Hepatocyte (in vitro differentiated cells): ENCODE measurements at regions not wholly inside any gene's neighbourhood (a gene's known extent, or its start where the extent isn't known, plus 50 kb on each side); places are given as distances from the start of the nearest gene placed in this dataset.

Experiments used
- EZH2 ChIP-seq: fragments of 200-600 bp; sonication (generic); IDR thresholded peaks from 2 replicates; pipeline ENCODE4 v1.6.1; 2016; ENCODE audit warnings: antibody characterized with exemption, mild to moderate bottlenecking, borderline replicate concordance
- EZH2phosphoT487 ChIP-seq: fragments of 200-600 bp; sonication (generic); IDR thresholded peaks from one replicate; pipeline ENCODE4 v1.6.1; 2018; ENCODE audit warnings: antibody characterized with exemption, mild to moderate bottlenecking, low read depth, moderate library complexity; ENCODE audit not compliant: unreplicated experiment, severe bottlenecking
- TF ChIP-seq, protein P1 (sequence below): fragments of 200-600 bp; sonication (generic); IDR thresholded peaks from 2 replicates; pipeline ENCODE4 v1.5.1; 2016; ENCODE audit warnings: antibody characterized with exemption, mild to moderate bottlenecking; ENCODE audit not compliant: poor library complexity

DNA sequence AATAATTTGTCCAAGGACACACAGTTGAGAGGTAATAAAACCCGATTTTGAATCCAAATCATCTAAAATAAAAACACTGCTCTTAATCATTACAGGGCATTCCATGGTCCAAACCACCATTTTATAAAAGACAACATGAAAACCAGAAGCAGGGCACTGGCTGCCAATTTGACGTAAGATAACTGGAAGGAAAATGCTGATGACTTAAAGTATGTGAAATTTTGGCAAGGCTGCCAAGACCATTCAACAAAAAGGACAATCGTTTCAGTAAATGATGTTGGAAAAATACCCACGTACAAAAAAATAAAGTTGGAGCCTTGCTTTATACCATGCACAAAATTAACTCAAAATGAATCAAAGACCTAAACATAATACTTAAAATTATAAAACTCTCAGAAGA lies 344.4 kb downstream of the RAPGEF2 start:
- TF ChIP-seq, protein P1, sequence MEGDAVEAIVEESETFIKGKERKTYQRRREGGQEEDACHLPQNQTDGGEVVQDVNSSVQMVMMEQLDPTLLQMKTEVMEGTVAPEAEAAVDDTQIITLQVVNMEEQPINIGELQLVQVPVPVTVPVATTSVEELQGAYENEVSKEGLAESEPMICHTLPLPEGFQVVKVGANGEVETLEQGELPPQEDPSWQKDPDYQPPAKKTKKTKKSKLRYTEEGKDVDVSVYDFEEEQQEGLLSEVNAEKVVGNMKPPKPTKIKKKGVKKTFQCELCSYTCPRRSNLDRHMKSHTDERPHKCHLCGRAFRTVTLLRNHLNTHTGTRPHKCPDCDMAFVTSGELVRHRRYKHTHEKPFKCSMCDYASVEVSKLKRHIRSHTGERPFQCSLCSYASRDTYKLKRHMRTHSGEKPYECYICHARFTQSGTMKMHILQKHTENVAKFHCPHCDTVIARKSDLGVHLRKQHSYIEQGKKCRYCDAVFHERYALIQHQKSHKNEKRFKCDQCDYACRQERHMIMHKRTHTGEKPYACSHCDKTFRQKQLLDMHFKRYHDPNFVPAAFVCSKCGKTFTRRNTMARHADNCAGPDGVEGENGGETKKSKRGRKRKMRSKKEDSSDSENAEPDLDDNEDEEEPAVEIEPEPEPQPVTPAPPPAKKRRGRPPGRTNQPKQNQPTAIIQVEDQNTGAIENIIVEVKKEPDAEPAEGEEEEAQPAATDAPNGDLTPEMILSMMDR: no peak
- no peak for TF ChIP-seq EZH2
- TF ChIP-seq EZH2phosphoT487: no peak
